HepG2 (cell line): ENCODE measurements at regions not wholly inside any gene's neighbourhood (a gene's known extent, or its start where the extent isn't known, plus 50 kb on each side); places are given as distances from the start of the nearest gene placed in this dataset.

Experiments
- ATAD3A ChIP-seq: sonication (generic); formaldehyde crosslinking; IDR thresholded peaks from 2 replicates; pipeline ENCODE4 v1.4.0; 2020; ENCODE audit warnings: missing genetic modification reagents
- HMG20A ChIP-seq: IDR thresholded peaks from 2 replicates; pipeline ENCODE4 v1.6.1; 2016; ENCODE audit warnings: borderline replicate concordance
- PBX2 ChIP-seq: IDR thresholded peaks from 2 replicates; pipeline ENCODE4 v1.6.1; 2016; ENCODE audit warnings: control low read depth
- SPEN ChIP-seq: sonication (generic); formaldehyde crosslinking; IDR thresholded peaks from 2 replicates; pipeline ENCODE4 v1.5.1; 2020; ENCODE audit warnings: low read depth, mild to moderate bottlenecking, missing genetic modification reagents
- ZNF20 ChIP-seq: sonication (generic); formaldehyde crosslinking; IDR thresholded peaks from 2 replicates; pipeline ENCODE4 v1.4.0; 2020; ENCODE audit warnings: mild to moderate bottlenecking, moderate library complexity, missing genetic modification reagents
- ZNF407 ChIP-seq: sonication (generic); formaldehyde crosslinking; IDR thresholded peaks from one replicate; pipeline ENCODE4 v1.5.1; 2020; ENCODE audit warnings: mild to moderate bottlenecking, missing genetic modification reagents; ENCODE audit errors: not compliant biosample characterization

- TF ChIP-seq ZNF407 (CRISPR knock-in tag) (peak; percentile 60), PBX2 (no peak), ZNF20 (no peak), HMG20A (CRISPR knock-in tag) (no peak), SPEN (CRISPR knock-in tag) (peak; percentile 63; the same call in 1 of the 2 replicates), ATAD3A (no peak)
Observed at GRCh38 chr2:43070676-43071502, 155.5 kb downstream of the ZFP36L2 start (continued).
